GM18519 (cell line): ENCODE measurements at regions not wholly inside any gene's neighbourhood (a gene's known extent, or its start where the extent isn't known, plus 50 kb on each side); places are given as distances from the start of the nearest gene placed in this dataset.

Experiments
- ATAC-seq: cut with Tn5 transposase; IDR thresholded peaks from one replicate; pipeline ENCODE4 v1.9.1; 2021; ENCODE audit warnings: mild to moderate bottlenecking, moderate library complexity; ENCODE audit not compliant: unreplicated experiment, low FRiP score

GRCh38 chr3:3633761-3634160 is 165.5 kb upstream of the LRRN1 start:
- no peak for ATAC-seq

DNA sequence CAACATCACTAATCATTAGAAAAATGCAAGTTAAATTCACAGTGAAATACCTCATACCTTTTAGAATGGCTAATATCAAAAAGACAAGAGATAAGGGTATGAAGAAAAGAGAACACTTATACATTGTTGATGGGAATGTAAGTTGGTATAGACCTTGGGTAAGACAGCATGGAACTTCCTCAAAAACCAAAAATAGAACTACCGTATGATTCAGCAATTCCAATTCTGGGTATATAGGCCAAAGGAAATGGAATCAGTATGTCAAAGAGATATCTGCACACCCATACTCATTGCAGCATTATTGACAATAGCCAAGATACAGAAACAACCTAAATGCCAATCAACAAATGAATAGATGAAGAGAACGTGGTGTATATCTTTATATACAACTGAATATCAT is 166.8 kb upstream of the LRRN1 start:
- no peak for ATAC-seq

DNA sequence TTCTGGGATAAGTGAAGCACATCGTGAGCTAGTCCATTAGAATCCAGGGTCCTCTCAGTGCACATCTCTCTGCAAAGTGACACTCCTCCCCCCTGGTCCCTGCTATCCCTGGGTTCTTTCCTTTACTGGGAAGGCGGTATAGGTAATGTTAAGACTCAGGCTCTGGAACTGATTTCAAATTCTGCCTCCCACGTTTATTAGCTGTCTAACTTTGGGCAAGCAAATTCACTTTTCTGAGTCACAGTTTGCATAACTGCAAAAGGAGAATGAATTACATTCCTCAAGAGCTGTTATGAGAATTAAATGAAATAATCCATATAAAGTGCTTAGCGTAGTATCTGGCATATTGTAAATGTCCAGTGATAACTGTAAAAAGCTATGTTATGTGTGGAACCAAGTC is 168.1 kb upstream of the LRRN1 start:
- ATAC-seq, result no peak

- no peak for ATAC-seq
Observed at GRCh38 chr3:3629911-3630310, 169.3 kb upstream of the LRRN1 start.

GRCh38 chr3:3628676-3629328 is 170.4 kb upstream of the LRRN1 start:
- no peak for ATAC-seq

DNA sequence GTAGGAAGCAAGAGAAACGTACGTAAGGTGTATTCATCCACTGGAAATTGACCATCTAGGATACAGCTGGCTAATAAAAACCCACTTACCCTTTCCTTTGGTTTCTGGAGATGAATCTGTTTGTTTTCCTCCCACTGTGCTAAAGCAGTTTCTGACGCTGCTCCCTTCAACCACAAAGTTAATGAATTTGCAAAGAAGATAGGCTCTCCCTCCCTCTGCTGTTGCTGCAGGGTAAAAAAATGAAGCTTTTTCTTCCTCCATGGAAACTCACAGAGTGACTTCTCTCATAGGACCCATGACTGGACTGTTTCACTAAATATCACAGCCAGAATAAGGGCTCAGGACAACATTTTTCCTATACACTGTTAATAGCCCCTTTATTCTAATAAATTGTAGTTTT is 172.1 kb upstream of the LRRN1 start:
- no peak for ATAC-seq

- ATAC-seq, result no peak
Observed at GRCh38 chr3:3625544-3626271, 173.5 kb upstream of the LRRN1 start.

GRCh38 chr3:3619815-3620214 is 179.4 kb upstream of the LRRN1 start:
- no peak for ATAC-seq

DNA sequence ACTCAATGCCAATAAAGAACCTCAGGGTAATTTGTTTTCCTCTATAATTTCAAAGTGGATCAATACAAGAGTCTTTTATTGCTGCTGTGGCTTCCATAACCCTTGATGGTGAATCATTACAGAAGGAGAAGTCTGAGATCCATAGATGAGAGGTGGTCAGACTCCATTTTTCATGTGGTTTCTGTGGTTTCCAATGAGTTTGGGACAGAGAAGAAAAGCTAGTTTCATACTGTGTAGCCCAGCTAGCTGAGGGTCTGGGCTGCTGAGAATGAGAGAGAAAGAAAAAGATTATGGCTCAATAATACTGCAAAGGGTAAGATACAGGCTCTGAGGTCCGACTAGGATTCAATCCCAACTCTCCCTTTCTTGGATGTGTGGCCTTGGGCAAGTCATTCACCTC is 180.6 kb upstream of the LRRN1 start:
- ATAC-seq, result no peak

DNA sequence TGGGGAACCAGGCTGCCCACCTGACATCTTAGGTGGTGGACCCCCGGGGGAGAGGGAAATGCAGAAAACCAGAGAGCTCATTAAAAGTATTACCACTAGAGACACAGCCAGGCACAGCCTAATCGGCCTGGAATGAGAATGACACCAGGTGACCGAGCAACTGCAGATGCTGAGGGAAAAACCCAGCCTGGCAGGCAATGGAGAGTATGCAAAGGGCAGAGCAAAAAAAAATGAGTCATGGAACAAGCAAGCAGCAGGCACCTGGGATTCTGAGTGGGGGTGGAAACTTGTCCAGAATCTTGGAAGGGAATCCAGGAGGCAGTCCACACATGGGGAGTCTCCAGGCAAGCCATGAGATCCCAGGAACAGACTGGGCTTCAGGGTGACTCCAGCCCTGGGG is 183.7 kb upstream of the LRRN1 start:
- ATAC-seq, result no peak

DNA sequence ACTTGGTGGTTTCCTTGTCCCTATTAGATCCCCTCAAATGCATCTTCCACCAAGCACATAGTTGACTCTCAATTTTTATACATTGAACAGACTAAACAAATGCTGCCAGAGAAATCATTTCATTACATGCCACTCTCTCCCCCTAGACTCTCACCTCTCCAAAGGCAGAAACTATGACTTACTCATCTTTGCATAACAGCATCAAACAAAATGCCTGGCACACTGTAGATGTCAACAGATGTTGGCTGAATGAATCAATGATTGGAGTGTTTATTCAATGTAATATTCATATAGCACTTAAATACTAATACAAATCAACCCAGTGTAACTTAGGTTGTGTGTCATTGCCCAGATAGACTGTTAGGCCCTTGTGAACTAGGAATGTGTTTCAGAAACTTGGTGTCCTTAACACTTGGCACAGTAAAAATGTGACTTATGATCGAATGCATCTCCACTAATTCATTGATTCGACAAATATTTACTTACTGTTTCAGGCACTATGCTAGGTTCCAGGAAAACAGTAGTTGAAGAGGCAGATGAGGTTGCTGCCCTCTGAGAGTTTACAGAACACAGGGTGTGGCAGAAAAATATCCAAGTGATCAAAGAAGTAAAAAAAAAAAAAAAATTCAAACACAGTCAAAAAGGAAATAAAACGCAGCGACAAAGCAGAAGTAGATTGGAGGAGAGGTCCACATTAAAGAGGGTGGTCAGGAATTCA is 188.5 kb upstream of the LRRN1 start:
- no peak for ATAC-seq

DNA sequence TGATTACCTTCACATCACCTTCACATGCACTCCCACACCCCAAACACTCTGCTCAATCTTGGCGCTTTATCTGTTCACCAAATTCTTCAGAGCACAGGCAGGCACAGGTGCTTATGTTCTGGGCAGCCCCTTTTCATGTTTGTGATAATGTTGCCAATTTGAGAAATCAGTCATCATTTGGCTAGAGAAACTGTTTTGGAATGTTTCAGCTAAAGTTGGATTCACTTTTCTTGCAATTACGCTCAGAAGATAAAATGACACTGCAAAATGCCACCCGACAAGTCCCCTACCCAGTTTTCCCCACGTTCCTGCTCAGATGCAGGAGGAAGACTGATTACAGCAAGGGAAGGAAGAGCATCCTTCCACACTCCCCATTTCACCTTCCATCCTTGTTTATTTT is 192.9 kb upstream of the LRRN1 start:
- ATAC-seq, result no peak

DNA sequence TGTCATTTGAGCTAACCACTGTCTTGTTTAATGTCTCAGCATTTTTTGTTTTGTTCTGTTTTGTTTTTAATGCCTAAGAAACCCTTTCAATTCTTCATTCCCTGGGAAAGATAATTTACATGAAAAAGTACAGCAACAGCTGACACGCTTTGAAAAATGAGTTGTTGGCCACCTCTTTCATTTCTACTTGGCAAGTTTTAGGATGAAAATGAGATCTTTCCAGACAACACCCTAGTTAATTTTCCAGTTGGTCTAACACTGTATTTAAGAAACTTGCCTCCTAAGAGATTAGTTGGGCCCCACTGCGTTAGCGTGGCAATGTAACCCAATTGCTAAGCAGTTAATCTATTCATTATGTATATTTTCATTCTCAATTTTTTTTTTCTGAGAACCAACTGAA is 194.0 kb upstream of the LRRN1 start:
- no peak for ATAC-seq

- ATAC-seq, result no peak
Observed at GRCh38 chr3:3603351-3603750, 195.9 kb upstream of the LRRN1 start.

- ATAC-seq, result no peak
Observed at GRCh38 chr3:3600665-3601340, 198.4 kb upstream of the LRRN1 start.

DNA sequence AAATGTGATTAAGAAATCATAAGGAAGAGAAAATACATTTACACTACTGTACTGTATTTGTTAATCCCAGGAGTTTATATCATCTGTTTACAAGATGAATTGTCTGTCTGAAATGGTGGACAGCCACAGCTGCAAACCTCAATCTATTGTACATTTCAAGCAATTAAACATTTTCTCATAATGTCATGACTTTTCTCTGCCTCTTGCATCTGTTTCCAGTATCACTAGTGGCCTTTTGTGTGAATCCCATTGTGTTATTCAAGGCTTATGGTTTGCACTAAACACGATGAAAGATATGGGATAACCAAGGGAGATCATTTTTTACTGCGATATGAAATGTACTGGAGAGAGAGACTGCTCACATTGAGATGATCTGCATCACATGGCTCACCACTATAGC is 200.2 kb upstream of the LRRN1 start:
- ATAC-seq, result no peak

- no peak for ATAC-seq
Observed at GRCh38 chr3:3594986-3595385, 204.2 kb upstream of the LRRN1 start.

- ATAC-seq, result peak; percentile 97
Observed at GRCh38 chr3:3589715-3590130, 209.5 kb upstream of the LRRN1 start.

- ATAC-seq, result no peak
Observed at GRCh38 chr3:3587647-3587972, 211.6 kb upstream of the LRRN1 start.

GRCh38 chr3:3586843-3587646 is 212.2 kb upstream of the LRRN1 start:
- ATAC-seq, result no peak

GRCh38 chr3:3586336-3586735 is 212.9 kb upstream of the LRRN1 start:
- no peak for ATAC-seq
